PC-9 (cell line): ENCODE measurements at regions not wholly inside any gene's neighbourhood (a gene's known extent, or its start where the extent isn't known, plus 50 kb on each side); places are given as distances from the start of the nearest gene placed in this dataset.

Experiments used
- EZH2 ChIP-seq: fragments of 200-600 bp; sonication (generic); IDR thresholded peaks from 2 replicates; pipeline ENCODE4 v1.8.0; 2017; ENCODE audit warnings: antibody characterized with exemption, low read depth
- TF ChIP-seq, protein P1 (sequence below): fragments of 200-600 bp; sonication (generic); conservative IDR thresholded peaks from 2 replicates; pipeline ENCODE4 v1.6.1; 2017; ENCODE audit warnings: mixed run types, antibody characterized with exemption, mild to moderate bottlenecking, moderate library complexity

DNA sequence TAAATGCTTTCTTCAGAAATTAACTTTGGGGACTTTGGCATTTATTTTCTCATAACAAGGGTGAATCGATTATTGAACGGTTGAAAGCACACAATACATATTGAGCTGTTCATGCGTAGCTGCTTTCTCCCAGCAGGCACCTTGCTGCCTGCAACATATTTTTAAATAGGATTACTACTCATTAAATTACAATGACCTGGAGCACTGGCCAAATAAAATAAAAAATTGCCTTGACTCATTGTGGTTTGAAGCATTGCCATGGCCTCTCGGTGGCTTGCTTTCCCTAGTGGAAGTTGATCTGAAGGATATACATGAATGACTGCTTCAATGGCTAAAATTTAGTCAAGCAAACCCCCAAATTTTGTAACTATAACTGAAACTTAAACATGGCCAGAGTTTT is 181.6 kb upstream of the NUDT12 start:
- TF ChIP-seq, protein P1, sequence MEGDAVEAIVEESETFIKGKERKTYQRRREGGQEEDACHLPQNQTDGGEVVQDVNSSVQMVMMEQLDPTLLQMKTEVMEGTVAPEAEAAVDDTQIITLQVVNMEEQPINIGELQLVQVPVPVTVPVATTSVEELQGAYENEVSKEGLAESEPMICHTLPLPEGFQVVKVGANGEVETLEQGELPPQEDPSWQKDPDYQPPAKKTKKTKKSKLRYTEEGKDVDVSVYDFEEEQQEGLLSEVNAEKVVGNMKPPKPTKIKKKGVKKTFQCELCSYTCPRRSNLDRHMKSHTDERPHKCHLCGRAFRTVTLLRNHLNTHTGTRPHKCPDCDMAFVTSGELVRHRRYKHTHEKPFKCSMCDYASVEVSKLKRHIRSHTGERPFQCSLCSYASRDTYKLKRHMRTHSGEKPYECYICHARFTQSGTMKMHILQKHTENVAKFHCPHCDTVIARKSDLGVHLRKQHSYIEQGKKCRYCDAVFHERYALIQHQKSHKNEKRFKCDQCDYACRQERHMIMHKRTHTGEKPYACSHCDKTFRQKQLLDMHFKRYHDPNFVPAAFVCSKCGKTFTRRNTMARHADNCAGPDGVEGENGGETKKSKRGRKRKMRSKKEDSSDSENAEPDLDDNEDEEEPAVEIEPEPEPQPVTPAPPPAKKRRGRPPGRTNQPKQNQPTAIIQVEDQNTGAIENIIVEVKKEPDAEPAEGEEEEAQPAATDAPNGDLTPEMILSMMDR: no peak
- TF ChIP-seq EZH2: no peak
